ENCODE measurements at regions not wholly inside any gene's neighbourhood (a gene's known extent, or its start where the extent isn't known, plus 50 kb on each side); places are given as distances from the start of the nearest gene placed in this dataset.

- no peaks in the 10 kb centered on the region for H3K36me3 ChIP-seq
- no peaks in the 10 kb centered on the region for H4K20me1 ChIP-seq (ENCODE audit: low read depth)
- H3K27ac ChIP-seq: no peak overlapping the region
- no peaks in the 10 kb centered on the region for H3K79me2 ChIP-seq (ENCODE audit: low read depth)
- Mint-ChIP-seq H3K27ac (no peak overlapping the region), H3K4me3 (no peak overlapping the region), H3K27me3 (ENCODE audit: insufficient read depth, low read depth) (no peaks in the 10 kb centered on the region), H3K4me1 (peaks cover 4% of the 10 kb centered on the region), H3K9me3 (peaks cover 6% of the 10 kb centered on the region), H3K36me3 (no peaks in the 10 kb centered on the region)
- H3K4me1 ChIP-seq: peaks cover 18% of the 10 kb centered on the region
- no peak overlapping the region for H2AFZ ChIP-seq (replicated peaks)
- DNase-seq (ENCODE audit: low spot score): no peak
- TF ChIP-seq EZH2phosphoT487 (IDR thresholded peaks at IDR 0.05): no peak
- no peak for TF ChIP-seq CTCF (IDR thresholded peaks at IDR 0.05)
- TF ChIP-seq EZH2 (IDR thresholded peaks at IDR 0.05): no peak
- no peak overlapping the region for H3K9ac ChIP-seq
- H3K4me3 ChIP-seq: no peak overlapping the region
- H3K9me3 ChIP-seq (ENCODE audit: low read depth): no peaks in the 10 kb centered on the region
- H3K4me2 ChIP-seq: no peak overlapping the region
- H3K27me3 ChIP-seq: peaks cover 27% of the 10 kb centered on the region
- H3F3A ChIP-seq (ENCODE audit: low read depth): no peaks in the 10 kb centered on the region
These were observed 142.5 kb upstream of the SLC24A2 start for GRCh38 chr9:19931098-19931890.

- Histone ChIP-seq H3K27ac (no peak overlapping the region), H3K4me2 (no peak overlapping the region), H3K79me2 (ENCODE audit: low read depth) (no peaks in the 10 kb centered on the region), H3K9me3 (ENCODE audit: low read depth) (no peaks in the 10 kb centered on the region), H3K9ac (no peak overlapping the region), H3F3A (ENCODE audit: low read depth) (no peaks in the 10 kb centered on the region), H3K4me3 (no peak overlapping the region), H3K4me1 (peaks cover 12% of the 10 kb centered on the region), H3K36me3 (no peaks in the 10 kb centered on the region), H2AFZ (replicated peaks) (no peak overlapping the region), H3K27me3 (peaks cover 11% of the 10 kb centered on the region), H4K20me1 (ENCODE audit: low read depth) (no peaks in the 10 kb centered on the region)
- no peaks in the 10 kb centered on the region for H3K9me3 Mint-ChIP-seq
- H3K4me3 Mint-ChIP-seq: no peak overlapping the region
- peaks cover 7% of the 10 kb centered on the region for H3K4me1 Mint-ChIP-seq
- DNase-seq (ENCODE audit: low spot score): no peak
- no peak overlapping the region for H3K27ac Mint-ChIP-seq
- peaks cover 2% of the 10 kb centered on the region for H3K27me3 Mint-ChIP-seq (ENCODE audit: insufficient read depth, low read depth)
- no peaks in the 10 kb centered on the region for H3K36me3 Mint-ChIP-seq
- no peak for TF ChIP-seq EZH2 (IDR thresholded peaks at IDR 0.05)
- no peak for TF ChIP-seq CTCF (IDR thresholded peaks at IDR 0.05)
- TF ChIP-seq EZH2phosphoT487 (IDR thresholded peaks at IDR 0.05): no peak
These were observed 138.7 kb upstream of the SLC24A2 start for GRCh38 chr9:19927560-19927959.

GRCh38 chr9:19926774-19927173 is 137.9 kb upstream of the SLC24A2 start:
- Mint-ChIP-seq H3K27me3 (ENCODE audit: insufficient read depth, low read depth) (peaks cover 2% of the 10 kb centered on the region), H3K9me3 (no peaks in the 10 kb centered on the region), H3K27ac (peak overlapping the region; percentile 83), H3K4me1 (peaks cover 14% of the 10 kb centered on the region), H3K36me3 (no peaks in the 10 kb centered on the region), H3K4me3 (peak overlapping the region; percentile 85)
- Histone ChIP-seq H3K79me2 (ENCODE audit: low read depth) (no peaks in the 10 kb centered on the region), H3K9me3 (ENCODE audit: low read depth) (no peaks in the 10 kb centered on the region), H4K20me1 (ENCODE audit: low read depth) (no peaks in the 10 kb centered on the region), H3K27ac (no peak overlapping the region), H3K4me1 (peaks cover 12% of the 10 kb centered on the region), H3K4me2 (peak overlapping the region; percentile 73), H2AFZ (replicated peaks) (no peak overlapping the region), H3K36me3 (no peaks in the 10 kb centered on the region), H3K9ac (no peak overlapping the region), H3K4me3 (no peak overlapping the region), H3F3A (ENCODE audit: low read depth) (no peaks in the 10 kb centered on the region), H3K27me3 (peaks cover 11% of the 10 kb centered on the region)
- DNase-seq (ENCODE audit: low spot score): no peak
- TF ChIP-seq EZH2phosphoT487 (IDR thresholded peaks at IDR 0.05): no peak
- TF ChIP-seq CTCF (IDR thresholded peaks at IDR 0.05): no peak
- TF ChIP-seq EZH2 (IDR thresholded peaks at IDR 0.05): no peak

Data from neural progenitor cell (in vitro differentiated cells).